SU-DHL-6 (cell line): ENCODE measurements at regions not wholly inside any gene's neighbourhood (a gene's known extent, or its start where the extent isn't known, plus 50 kb on each side); places are given as distances from the start of the nearest gene placed in this dataset.

Source experiments
- H2AFZ ChIP-seq: fragments of 200-600 bp; sonication (generic); 2 replicates; pipeline ENCODE4 v1.6.1; 2014; ENCODE audit warnings: low read depth, mild to moderate bottlenecking, moderate library complexity, mixed read lengths, antibody characterized with exemption, low read length; ENCODE audit not compliant: severe bottlenecking
- H3F3A ChIP-seq: fragments of 200-600 bp; shearing (Covaris generic); 2 replicates; pipeline ENCODE4 v1.6.0; 2016; ENCODE audit warnings: antibody characterized with exemption, mild to moderate bottlenecking; ENCODE audit not compliant: insufficient read depth
- H3K27ac ChIP-seq: fragments of 200-600 bp; sonication (generic); 2 replicates; pipeline ENCODE4 v1.5.1; 2016; ENCODE audit warnings: low read depth, mild to moderate bottlenecking, low read length, moderate library complexity, mixed read lengths
- H3K27me3 ChIP-seq: fragments of 200-600 bp; sonication (generic), shearing (Covaris generic); 2 replicates; pipeline ENCODE4 v1.6.0; 2014; ENCODE audit warnings: mild to moderate bottlenecking, low read length
- H3K36me3 ChIP-seq: fragments of 200-600 bp; sonication (generic); 2 replicates; pipeline ENCODE4 v1.6.1; 2014; ENCODE audit warnings: mild to moderate bottlenecking, low read length, mixed read lengths
- H3K4me2 ChIP-seq: fragments of 300-600, 200-600 bp; shearing (Covaris generic), sonication (generic); 2 replicates; pipeline ENCODE4 v1.6.0; 2014; ENCODE audit warnings: low read length, low read depth, mild to moderate bottlenecking; ENCODE audit not compliant: poor library complexity, severe bottlenecking
- H3K4me3 ChIP-seq: fragments of 200-600 bp; sonication (generic); 2 replicates; pipeline ENCODE4 v1.5.1; 2014; ENCODE audit warnings: antibody characterized with exemption, low read length, mild to moderate bottlenecking, mixed read lengths; ENCODE audit not compliant: insufficient read depth, poor library complexity, severe bottlenecking
- H3K79me2 ChIP-seq: fragments of 200-600 bp; sonication (generic); 2 replicates; pipeline ENCODE4 v1.6.1; 2014; ENCODE audit warnings: mild to moderate bottlenecking, low read length, moderate library complexity; ENCODE audit not compliant: insufficient read depth
- H3K9ac ChIP-seq: fragments of 200-600 bp; sonication (generic); 2 replicates; pipeline ENCODE4 v1.7.0; 2014; ENCODE audit warnings: mild to moderate bottlenecking, low read length
- H3K9me2 ChIP-seq: fragments of 200-600 bp; sonication (generic); replicated peaks from 2 replicates; pipeline ENCODE4 v1.6.1; 2014; ENCODE audit warnings: low read length; ENCODE audit not compliant: insufficient read depth
- H3K9me3 ChIP-seq: fragments of 200-600 bp; sonication (generic); 2 replicates; pipeline ENCODE4 v1.6.1; 2014; ENCODE audit warnings: low read length, mixed read lengths; ENCODE audit not compliant: insufficient read depth
- H4K20me1 ChIP-seq: fragments of 200-600 bp; sonication (generic); 2 replicates; pipeline ENCODE4 v1.6.1; 2014; ENCODE audit warnings: low read depth, mild to moderate bottlenecking, antibody characterized with exemption, low read length, moderate library complexity, mixed read lengths
- CTCF ChIP-seq: fragments of 200-600 bp; sonication (generic); IDR thresholded peaks from one replicate; pipeline ENCODE4 v1.5.1; 2017; ENCODE audit warnings: antibody characterized with exemption, mild to moderate bottlenecking, low read length, moderate library complexity; ENCODE audit not compliant: insufficient read depth, poor library complexity, severe bottlenecking
- EZH2phosphoT487 ChIP-seq: fragments of 200-600 bp; sonication (generic), shearing (Covaris generic); conservative IDR thresholded peaks from 2 replicates; pipeline ENCODE4 v1.6.1; 2018; ENCODE audit warnings: mild to moderate bottlenecking, antibody characterized with exemption, low read length, moderate library complexity, mixed read lengths

- Histone ChIP-seq H3K79me2 (no peaks in the 10 kb centered on the region), H3K4me2 (no peak overlapping the region), H3K4me3 (no peak overlapping the region), H3F3A (no peaks in the 10 kb centered on the region), H2AFZ (no peak overlapping the region), H3K9me2 (no peaks in the 10 kb centered on the region), H4K20me1 (no peaks in the 10 kb centered on the region), H3K9me3 (no peaks in the 10 kb centered on the region), H3K27ac (no peak overlapping the region), H3K9ac (no peak overlapping the region), H3K27me3 (no peaks in the 10 kb centered on the region), H3K36me3 (no peaks in the 10 kb centered on the region)
- no peak for TF ChIP-seq EZH2phosphoT487
- TF ChIP-seq CTCF, result no peak
Observed at GRCh38 chr6:91126876-91127275, 540.0 kb upstream of the MAP3K7 start.

DNA sequence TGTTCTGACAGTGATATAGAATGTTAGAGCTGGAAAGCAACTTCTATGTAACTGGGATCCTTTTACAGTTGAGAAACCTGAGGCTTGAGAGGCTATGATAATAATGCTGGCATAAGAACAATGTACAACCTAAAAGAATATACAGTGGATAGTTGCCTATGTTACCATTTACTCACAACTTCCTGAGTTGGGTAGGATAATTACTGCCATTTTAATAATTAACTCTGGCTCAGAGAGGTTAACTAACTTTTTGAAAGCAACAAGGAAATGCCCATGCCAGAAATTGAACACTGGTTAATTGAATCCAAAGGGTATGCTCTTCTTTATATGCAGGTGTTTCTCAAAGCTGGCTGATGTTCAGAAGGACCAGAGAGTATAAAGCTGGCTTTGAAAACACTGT lies 530.7 kb upstream of the MAP3K7 start:
- Histone ChIP-seq H3K9me3 (no peaks in the 10 kb centered on the region), H3K36me3 (no peaks in the 10 kb centered on the region), H4K20me1 (no peaks in the 10 kb centered on the region), H3F3A (no peaks in the 10 kb centered on the region), H3K9me2 (no peaks in the 10 kb centered on the region), H3K4me2 (no peak overlapping the region), H2AFZ (no peak overlapping the region), H3K79me2 (no peaks in the 10 kb centered on the region), H3K27ac (no peak overlapping the region), H3K4me3 (no peak overlapping the region), H3K9ac (no peak overlapping the region), H3K27me3 (no peaks in the 10 kb centered on the region)
- TF ChIP-seq EZH2phosphoT487, result no peak
- TF ChIP-seq CTCF, result no peak

GRCh38 chr6:91114123-91114708 lies 527.3 kb upstream of the MAP3K7 start:
- Histone ChIP-seq H3K9me2 (no peaks in the 10 kb centered on the region), H3K79me2 (no peaks in the 10 kb centered on the region), H3K27me3 (no peaks in the 10 kb centered on the region), H3K27ac (no peak overlapping the region), H3K4me2 (no peak overlapping the region), H3K4me3 (no peak overlapping the region), H3K9me3 (no peaks in the 10 kb centered on the region), H2AFZ (no peak overlapping the region), H3F3A (no peaks in the 10 kb centered on the region), H4K20me1 (no peaks in the 10 kb centered on the region), H3K36me3 (no peaks in the 10 kb centered on the region), H3K9ac (no peak overlapping the region)
- no peak for TF ChIP-seq EZH2phosphoT487
- no peak for TF ChIP-seq CTCF
